ENCODE measurements at regions not wholly inside any gene's neighbourhood (a gene's known extent, or its start where the extent isn't known, plus 50 kb on each side); places are given as distances from the start of the nearest gene placed in this dataset.

DNA sequence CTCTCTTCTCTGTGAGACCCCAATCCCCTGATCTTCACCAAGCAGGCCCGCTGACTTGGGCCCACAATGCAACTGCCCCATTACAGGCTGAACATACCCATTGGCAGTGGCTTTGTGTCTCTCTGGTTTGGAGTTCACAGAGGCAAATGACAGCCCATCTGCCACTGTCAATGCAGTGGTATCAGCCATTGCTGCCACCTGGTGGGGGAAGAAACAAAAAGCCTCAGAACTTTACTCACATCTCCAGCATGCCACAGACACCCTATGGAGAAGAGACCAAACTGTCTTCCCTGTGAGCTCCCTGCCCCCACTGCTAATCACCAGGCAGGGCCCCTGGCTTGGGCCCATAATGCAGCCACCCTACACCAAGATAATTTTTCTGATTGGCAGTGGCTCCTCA, 729.3 kb upstream of the ACTRT1 start:
- Histone ChIP-seq H3K4me1 (ENCODE audit: insufficient read depth, low read length, severe bottlenecking) (peaks cover 16% of the 10 kb centered on the region), H3K79me2 (ENCODE audit: insufficient read depth, low read length) (no peaks in the 10 kb centered on the region), H3K9me2 (ENCODE audit: low read depth, low read length) (no peaks in the 10 kb centered on the region), H3K4me3 (ENCODE audit: low read depth, low read length, poor library complexity, severe bottlenecking) (no peak overlapping the region), H3K9ac (ENCODE audit: low read length) (no peak overlapping the region), H3K27me3 (ENCODE audit: insufficient read depth, low read length) (no peaks in the 10 kb centered on the region), H3K4me2 (ENCODE audit: low read length) (no peak overlapping the region), H2AFZ (ENCODE audit: low read length) (no peak overlapping the region), H4K20me1 (ENCODE audit: insufficient read depth, low read length) (no peaks in the 10 kb centered on the region), H3F3A (ENCODE audit: insufficient read depth, low read length) (no peaks in the 10 kb centered on the region), H3K36me3 (ENCODE audit: insufficient read depth, low read length) (no peaks in the 10 kb centered on the region), H3K27ac (ENCODE audit: low read depth, low read length, poor library complexity, severe bottlenecking) (no peak overlapping the region), H3K9me3 (ENCODE audit: low read length) (no peaks in the 10 kb centered on the region)
- TF ChIP-seq, protein P1, sequence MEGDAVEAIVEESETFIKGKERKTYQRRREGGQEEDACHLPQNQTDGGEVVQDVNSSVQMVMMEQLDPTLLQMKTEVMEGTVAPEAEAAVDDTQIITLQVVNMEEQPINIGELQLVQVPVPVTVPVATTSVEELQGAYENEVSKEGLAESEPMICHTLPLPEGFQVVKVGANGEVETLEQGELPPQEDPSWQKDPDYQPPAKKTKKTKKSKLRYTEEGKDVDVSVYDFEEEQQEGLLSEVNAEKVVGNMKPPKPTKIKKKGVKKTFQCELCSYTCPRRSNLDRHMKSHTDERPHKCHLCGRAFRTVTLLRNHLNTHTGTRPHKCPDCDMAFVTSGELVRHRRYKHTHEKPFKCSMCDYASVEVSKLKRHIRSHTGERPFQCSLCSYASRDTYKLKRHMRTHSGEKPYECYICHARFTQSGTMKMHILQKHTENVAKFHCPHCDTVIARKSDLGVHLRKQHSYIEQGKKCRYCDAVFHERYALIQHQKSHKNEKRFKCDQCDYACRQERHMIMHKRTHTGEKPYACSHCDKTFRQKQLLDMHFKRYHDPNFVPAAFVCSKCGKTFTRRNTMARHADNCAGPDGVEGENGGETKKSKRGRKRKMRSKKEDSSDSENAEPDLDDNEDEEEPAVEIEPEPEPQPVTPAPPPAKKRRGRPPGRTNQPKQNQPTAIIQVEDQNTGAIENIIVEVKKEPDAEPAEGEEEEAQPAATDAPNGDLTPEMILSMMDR (IDR thresholded peaks at IDR 0.05; ENCODE audit: low read length) = peak; percentile 41; the same call in 1 of the 2 replicates
- no peak for TF ChIP-seq EZH2 (IDR thresholded peaks at IDR 0.05; ENCODE audit: borderline replicate concordance, low read length)

- Histone ChIP-seq H3K9ac (ENCODE audit: low read length) (no peak overlapping the region), H3K4me3 (ENCODE audit: low read depth, low read length, poor library complexity, severe bottlenecking) (no peak overlapping the region), H2AFZ (ENCODE audit: low read length) (no peak overlapping the region), H3K4me2 (ENCODE audit: low read length) (no peak overlapping the region), H3K36me3 (ENCODE audit: insufficient read depth, low read length) (no peaks in the 10 kb centered on the region), H3K9me2 (ENCODE audit: low read depth, low read length) (no peaks in the 10 kb centered on the region), H3K27me3 (ENCODE audit: insufficient read depth, low read length) (no peaks in the 10 kb centered on the region), H4K20me1 (ENCODE audit: insufficient read depth, low read length) (no peaks in the 10 kb centered on the region), H3K27ac (ENCODE audit: low read depth, low read length, poor library complexity, severe bottlenecking) (no peak overlapping the region), H3K9me3 (ENCODE audit: low read length) (no peaks in the 10 kb centered on the region), H3K4me1 (ENCODE audit: insufficient read depth, low read length, severe bottlenecking) (peaks cover 16% of the 10 kb centered on the region), H3K79me2 (ENCODE audit: insufficient read depth, low read length) (no peaks in the 10 kb centered on the region), H3F3A (ENCODE audit: insufficient read depth, low read length) (no peaks in the 10 kb centered on the region)
- TF ChIP-seq, protein P1 (IDR thresholded peaks at IDR 0.05; ENCODE audit: low read length) = no peak
- TF ChIP-seq EZH2 (IDR thresholded peaks at IDR 0.05; ENCODE audit: borderline replicate concordance, low read length) = no peak
These were observed 728.7 kb upstream of the ACTRT1 start for GRCh38 chrX:128780934-128781333.

- H3K27me3 ChIP-seq (ENCODE audit: insufficient read depth, low read length) = no peaks in the 10 kb centered on the region
- H3K79me2 ChIP-seq (ENCODE audit: insufficient read depth, low read length) = no peaks in the 10 kb centered on the region
- H3F3A ChIP-seq (ENCODE audit: insufficient read depth, low read length) = no peaks in the 10 kb centered on the region
- H3K27ac ChIP-seq (ENCODE audit: low read depth, low read length, poor library complexity, severe bottlenecking) = no peak overlapping the region
- no peak overlapping the region for H3K4me3 ChIP-seq (ENCODE audit: low read depth, low read length, poor library complexity, severe bottlenecking)
- no peaks in the 10 kb centered on the region for H3K9me2 ChIP-seq (ENCODE audit: low read depth, low read length)
- no peaks in the 10 kb centered on the region for H3K4me1 ChIP-seq (ENCODE audit: insufficient read depth, low read length, severe bottlenecking)
- H2AFZ ChIP-seq (ENCODE audit: low read length) = no peak overlapping the region
- no peaks in the 10 kb centered on the region for H3K9me3 ChIP-seq (ENCODE audit: low read length)
- no peaks in the 10 kb centered on the region for H3K36me3 ChIP-seq (ENCODE audit: insufficient read depth, low read length)
- H3K9ac ChIP-seq (ENCODE audit: low read length) = no peak overlapping the region
- TF ChIP-seq, protein P1 (IDR thresholded peaks at IDR 0.05; ENCODE audit: low read length) = no peak
- TF ChIP-seq EZH2 (IDR thresholded peaks at IDR 0.05; ENCODE audit: borderline replicate concordance, low read length) = no peak
- no peaks in the 10 kb centered on the region for H4K20me1 ChIP-seq (ENCODE audit: insufficient read depth, low read length)
- no peak overlapping the region for H3K4me2 ChIP-seq (ENCODE audit: low read length)
These were observed 717.3 kb upstream of the ACTRT1 start for GRCh38 chrX:128769495-128769894.

Data from OCI-LY1 (cell line).